Fibroblast of mammary gland (primary cell): ENCODE measurements at regions not wholly inside any gene's neighbourhood (a gene's known extent, or its start where the extent isn't known, plus 50 kb on each side); places are given as distances from the start of the nearest gene placed in this dataset.

Experiments
- DNase-seq: peaks from one replicate; pipeline ENCODE4 v3.0.0-alpha.2; 2010; ENCODE audit warnings: low read depth
- H3K4me3 ChIP-seq: 2 replicates; pipeline ENCODE4 v1.5.1; 2011; ENCODE audit warnings: low read depth, mild to moderate bottlenecking, low read length, moderate library complexity; ENCODE audit not compliant: control insufficient read depth
- TF ChIP-seq, protein P1 (sequence below): conservative IDR thresholded peaks from 2 replicates; pipeline ENCODE4 v1.5.1; 2011; ENCODE audit warnings: low read depth, low read length, inconsistent platforms; ENCODE audit not compliant: control insufficient read depth, insufficient read depth

DNA sequence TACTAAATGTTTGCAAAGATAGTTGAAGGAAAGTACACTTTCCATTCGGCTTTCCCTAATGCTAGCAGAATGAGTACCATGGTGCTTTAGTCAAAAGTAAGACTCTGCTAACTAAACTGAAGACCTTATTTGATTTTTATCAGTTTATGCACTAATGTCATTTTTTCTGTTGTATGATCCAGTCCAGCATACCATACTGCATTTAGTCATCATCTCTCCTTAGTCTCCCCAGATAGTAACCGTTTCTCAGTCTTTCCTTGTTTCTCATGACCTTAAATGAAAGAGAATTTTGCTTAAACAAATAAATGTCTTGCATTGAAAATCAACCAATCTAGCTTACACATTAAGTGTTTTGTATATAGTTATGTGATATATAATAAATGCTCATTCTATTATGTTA is 529.5 kb upstream of the SEMA3D start:
- no peak overlapping the region for H3K4me3 ChIP-seq
- DNase-seq = no peak
- TF ChIP-seq, protein P1, sequence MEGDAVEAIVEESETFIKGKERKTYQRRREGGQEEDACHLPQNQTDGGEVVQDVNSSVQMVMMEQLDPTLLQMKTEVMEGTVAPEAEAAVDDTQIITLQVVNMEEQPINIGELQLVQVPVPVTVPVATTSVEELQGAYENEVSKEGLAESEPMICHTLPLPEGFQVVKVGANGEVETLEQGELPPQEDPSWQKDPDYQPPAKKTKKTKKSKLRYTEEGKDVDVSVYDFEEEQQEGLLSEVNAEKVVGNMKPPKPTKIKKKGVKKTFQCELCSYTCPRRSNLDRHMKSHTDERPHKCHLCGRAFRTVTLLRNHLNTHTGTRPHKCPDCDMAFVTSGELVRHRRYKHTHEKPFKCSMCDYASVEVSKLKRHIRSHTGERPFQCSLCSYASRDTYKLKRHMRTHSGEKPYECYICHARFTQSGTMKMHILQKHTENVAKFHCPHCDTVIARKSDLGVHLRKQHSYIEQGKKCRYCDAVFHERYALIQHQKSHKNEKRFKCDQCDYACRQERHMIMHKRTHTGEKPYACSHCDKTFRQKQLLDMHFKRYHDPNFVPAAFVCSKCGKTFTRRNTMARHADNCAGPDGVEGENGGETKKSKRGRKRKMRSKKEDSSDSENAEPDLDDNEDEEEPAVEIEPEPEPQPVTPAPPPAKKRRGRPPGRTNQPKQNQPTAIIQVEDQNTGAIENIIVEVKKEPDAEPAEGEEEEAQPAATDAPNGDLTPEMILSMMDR = no peak

DNA sequence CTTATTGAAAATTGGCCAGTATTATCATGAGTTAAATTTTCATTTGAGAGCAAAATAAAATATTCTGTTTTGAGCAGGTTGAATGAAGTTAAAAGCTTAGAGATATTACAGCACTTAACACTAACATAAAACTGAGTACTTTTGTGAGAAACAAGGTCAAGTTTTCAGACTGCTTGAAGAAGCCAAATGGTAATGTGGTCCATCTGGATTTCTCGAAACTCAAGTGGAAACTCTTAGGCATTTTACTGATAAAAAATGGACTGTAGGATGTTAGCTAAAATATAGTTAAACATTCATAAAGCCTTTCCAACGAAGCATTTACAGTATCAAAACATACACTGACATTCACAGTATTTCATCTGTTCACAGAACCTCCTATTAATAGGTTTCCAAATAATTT is 528.1 kb upstream of the SEMA3D start:
- no peak for DNase-seq
- TF ChIP-seq, protein P1 = no peak
- H3K4me3 ChIP-seq = no peak overlapping the region

DNA sequence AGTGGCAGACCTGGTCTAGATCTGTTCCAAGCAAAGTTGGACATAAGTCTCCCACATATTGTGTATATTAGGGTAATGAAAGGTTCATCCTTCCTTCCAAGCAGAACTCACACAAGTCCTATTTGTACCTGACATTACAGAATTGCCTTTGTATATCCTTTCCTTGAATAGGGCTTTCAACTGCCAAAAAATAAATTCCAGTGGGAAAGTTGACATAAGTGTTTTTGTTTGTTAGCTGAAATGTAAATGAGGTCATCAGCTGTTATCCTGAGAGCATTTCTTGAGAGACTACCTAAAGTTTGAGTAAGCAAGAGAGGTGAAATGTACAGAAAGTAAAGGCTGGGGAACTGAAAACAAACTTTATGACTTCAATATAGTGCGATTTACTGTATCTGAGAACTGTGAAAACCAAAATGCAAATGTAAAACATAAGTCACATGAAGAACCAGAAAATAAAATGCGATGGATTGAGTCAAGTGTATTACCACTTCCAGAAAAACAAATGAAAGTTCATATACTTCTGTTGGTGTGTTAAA is 527.3 kb upstream of the SEMA3D start:
- DNase-seq = no peak
- TF ChIP-seq, protein P1 = no peak
- no peak overlapping the region for H3K4me3 ChIP-seq

DNA sequence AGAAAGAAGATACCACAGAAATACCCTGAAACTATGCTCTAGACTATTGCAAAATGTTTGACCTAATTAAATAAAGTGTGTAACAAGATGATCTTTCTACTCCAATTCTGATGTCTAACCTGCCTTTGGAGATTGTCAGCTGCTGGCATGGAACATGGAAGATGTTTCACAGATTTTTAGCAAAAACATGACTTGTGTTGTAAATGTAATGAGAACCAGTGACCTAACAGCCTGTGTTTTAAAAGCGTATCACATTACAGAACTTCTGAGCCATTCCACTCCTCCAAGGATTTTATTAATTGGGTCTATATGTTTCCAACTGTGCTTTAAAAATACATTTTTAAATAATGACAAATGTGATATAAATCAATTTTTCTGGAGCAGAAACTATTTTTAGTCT is 526.3 kb upstream of the SEMA3D start:
- H3K4me3 ChIP-seq = no peak overlapping the region
- no peak for DNase-seq
- TF ChIP-seq, protein P1 = no peak

DNA sequence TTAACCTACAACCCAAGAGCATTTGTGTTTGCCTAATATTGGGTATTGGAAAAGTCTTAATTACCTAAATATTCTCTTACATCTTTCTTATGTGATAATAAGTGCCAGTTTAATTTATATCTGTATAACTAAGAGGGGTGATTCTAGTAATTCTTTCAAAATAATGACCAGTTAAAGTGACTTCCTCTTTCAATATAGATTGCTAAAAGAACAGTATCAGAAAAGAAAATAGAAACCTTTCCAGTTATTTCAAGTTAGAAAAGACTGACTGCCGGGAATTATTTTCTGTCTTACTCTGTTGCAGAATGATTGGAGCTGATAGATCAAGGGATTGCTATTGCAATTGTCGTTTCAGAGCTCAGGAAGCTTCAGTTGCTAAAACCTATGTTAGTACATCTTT is 525.0 kb upstream of the SEMA3D start:
- H3K4me3 ChIP-seq = no peak overlapping the region
- no peak for DNase-seq
- TF ChIP-seq, protein P1 = no peak

DNA sequence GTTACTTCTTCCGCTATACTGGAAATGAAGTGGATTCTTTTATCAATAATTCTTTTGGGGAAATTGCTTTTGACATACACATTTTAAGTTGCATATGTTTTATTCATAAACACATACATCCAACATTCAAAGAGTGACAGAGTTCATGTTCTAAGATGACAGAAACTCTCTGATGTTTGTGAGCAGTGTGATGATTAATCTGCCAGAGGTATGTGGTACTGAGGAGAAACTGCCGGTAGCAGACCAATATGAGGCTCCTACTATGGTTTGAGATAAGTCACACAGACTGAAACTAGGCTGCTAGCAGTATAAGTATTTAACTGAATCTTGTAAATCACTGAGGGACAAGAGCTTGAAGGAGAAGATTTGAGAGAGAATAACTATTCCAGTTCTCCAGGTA is 524.1 kb upstream of the SEMA3D start:
- no peak for DNase-seq
- TF ChIP-seq, protein P1 = no peak
- H3K4me3 ChIP-seq = no peak overlapping the region

DNA sequence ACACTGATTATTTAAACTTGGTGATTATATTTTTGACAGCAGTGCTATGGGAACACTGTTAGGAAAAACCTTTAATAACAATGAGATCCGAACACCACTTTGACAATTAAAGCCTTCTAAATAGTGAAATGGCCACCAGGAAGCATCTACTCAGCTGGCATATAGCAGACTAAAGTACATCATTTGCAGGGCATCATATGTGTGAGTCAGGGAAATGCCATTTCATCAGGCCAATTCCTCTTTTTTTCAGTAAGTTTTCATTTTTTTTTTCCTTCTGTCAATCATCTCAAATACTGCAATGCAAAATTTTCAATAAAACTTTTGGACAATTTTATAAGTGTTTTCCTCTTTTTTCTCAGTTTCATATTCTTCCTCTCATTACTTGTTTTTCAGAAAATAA is 521.4 kb upstream of the SEMA3D start:
- no peak for DNase-seq
- TF ChIP-seq, protein P1 = no peak

More for the DNA sequence above, 521.4 kb upstream of the SEMA3D start:
- H3K4me3 ChIP-seq = no peak overlapping the region
